Transverse colon (tissue), 4 donors: ENCODE measurements at regions not wholly inside any gene's neighbourhood (a gene's known extent, or its start where the extent isn't known, plus 50 kb on each side); places are given as distances from the start of the nearest gene placed in this dataset.
"Not testable (repeated sequence)": the region's sequence is repeated elsewhere in the genome, so short reads cannot be mapped to it uniquely, and the experiment has no call there.

Experiments used
- DNase-seq: peaks from one replicate; pipeline ENCODE4 v3.0.0-alpha.2; 2019
- H3K27ac ChIP-seq, 4 donors: fragments of 200-600 bp; sonication (generic); 2 replicates each; pipeline ENCODE4 v1.5.1; 2016 to 2018; ENCODE audit warnings: inconsistent platforms in 4 of 4
- H3K27me3 ChIP-seq: fragments of 200-600 bp; sonication (generic); 2 replicates; pipeline ENCODE4 v1.5.1; 2017; ENCODE audit warnings: inconsistent platforms
- H3K36me3 ChIP-seq, 4 donors: fragments of 200-600 bp; sonication (generic); 2 replicates each; pipeline ENCODE4 v1.5.1; 2017 to 2019; ENCODE audit warnings: inconsistent platforms in 4 of 4
- H3K4me1 ChIP-seq, 4 donors: fragments of 200-600 bp; sonication (generic); 2 replicates each; pipeline ENCODE4 v1.5.1; 2017 to 2020; ENCODE audit warnings: inconsistent platforms in 4 of 4
- H3K4me3 ChIP-seq, 4 donors: fragments of 200-600 bp; sonication (generic); 1 replicate in 1 of 4; 2 replicates in 3 of 4; pipeline versions ENCODE4 v1.5.1 to v1.6.1; 2017 to 2019; ENCODE audit warnings: inconsistent platforms in 4 of 4
- H3K9me3 ChIP-seq, 2 donors: fragments of 200-600 bp; sonication (generic); 2 replicates each; pipeline ENCODE4 v1.5.1; 2017 to 2019; ENCODE audit warnings: inconsistent platforms in 2 of 2
- CTCF ChIP-seq, 5 experiments: fragments of 200-600 bp in 3 of 5; fragments of 450-650 bp in 2 of 5; sonication (generic) in 3 of 5; IDR thresholded peaks; 1 replicate in 2 of 5; 2 replicates in 3 of 5; pipeline ENCODE4 v1.5.1; 2016 to 2017; ENCODE audit warnings: antibody characterized with exemption in 5 of 5, inconsistent platforms in 3 of 5, mild to moderate bottlenecking in 2 of 5, moderate library complexity in 1 of 5
- EP300 ChIP-seq: sonication (generic); formaldehyde crosslinking; IDR thresholded peaks from one replicate; pipeline ENCODE4 v1.6.1; 2017; ENCODE audit warnings: antibody characterized with exemption, low read depth
- POLR2A ChIP-seq: fragments of 450-650 bp; IDR thresholded peaks from one replicate; pipeline ENCODE4 v1.6.1; 2016; ENCODE audit warnings: antibody characterized with exemption, mild to moderate bottlenecking, moderate library complexity
- POLR2AphosphoS5 ChIP-seq, 3 donors: sonication (generic); formaldehyde crosslinking; IDR thresholded peaks; one replicate each; pipeline ENCODE4 v1.6.1; 2016; ENCODE audit warnings: antibody characterized with exemption in 3 of 3
- WGBS, 2 donors: methylation state at CpG; one replicate each; pipeline ENCODE4 v1.1.5; 2018; ENCODE audit warnings: low coverage in 1 of 2; 5-methylcytosine and 5-hydroxymethylcytosine counted together
- in situ Hi-C, 4 donors: fragments of 200-750 bp; cut with MboI; loops; one replicate each; pipeline versions ENCODE4 v1.15.0 to v1.15.1; 2017; ENCODE audit warnings: low sequenced_read_pairs in 3 of 4, low pct_ligation_motif_present in 1 of 4, low pct_unique_long_range_greater_than_20kb in 1 of 4
- intact Hi-C: fragments of 100-400 bp; cut with DNase I; formaldehyde crosslinking; loops from one replicate; pipeline ENCODE4 v1.15.1; 2023; ENCODE audit warnings: low total_unique reads

GRCh38 chr9:84521208-84521607 is 148.3 kb upstream of the NTRK2 start:
- DNase-seq = no peak
- 45% methylated on average over 3 of the region's 3 CpGs; no CpG with 5 or more reads in 1 of the 2 donors for WGBS, 2 donors
- intact Hi-C loops = no loop called here
- Histone ChIP-seq H3K4me3 (no peak overlapping the region), H3K4me1 (no peaks in the 10 kb centered on the region), H3K27me3 (no peaks in the 10 kb centered on the region), H3K9me3 (no peaks in the 10 kb centered on the region), H3K27ac (no peak overlapping the region), H3K36me3 (no peaks in the 10 kb centered on the region)
- in situ Hi-C loops = no loop called here
- TF ChIP-seq EP300 = no peak
- no peak for TF ChIP-seq CTCF (IDR thresholded peaks at IDR 0.05)
- TF ChIP-seq POLR2AphosphoS5 (IDR thresholded peaks at IDR 0.05) = no peak
- TF ChIP-seq POLR2A = no peak

GRCh38 chr9:84526211-84526610 is 143.3 kb upstream of the NTRK2 start:
- DNase-seq, H3K27me3 ChIP-seq, intact Hi-C loops, H3K36me3 ChIP-seq, H3K9me3 ChIP-seq, H3K27ac ChIP-seq, H3K4me3 ChIP-seq, in situ Hi-C loops, H3K4me1 ChIP-seq: not testable (repeated sequence)
- 76 to 93% methylated on average over 4 to 23 of the region's 26 CpGs for WGBS, 2 donors

GRCh38 chr9:84527060-84527720 is 142.3 kb upstream of the NTRK2 start:
- intact Hi-C loops, H3K27me3 ChIP-seq, in situ Hi-C loops, H3K36me3 ChIP-seq, DNase-seq, H3K4me1 ChIP-seq, H3K4me3 ChIP-seq, H3K9me3 ChIP-seq, H3K27ac ChIP-seq: not testable (repeated sequence)
- WGBS, 2 donors = 92% methylated on average over 38 of the region's 49 CpGs; no CpG with 5 or more reads in 1 of the 2 donors

GRCh38 chr9:84535973-84536372 is 133.6 kb upstream of the NTRK2 start:
- H3K27me3 ChIP-seq, in situ Hi-C loops, H3K4me3 ChIP-seq, H3K27ac ChIP-seq, H3K36me3 ChIP-seq, H3K4me1 ChIP-seq, H3K9me3 ChIP-seq, intact Hi-C loops, DNase-seq: not testable (repeated sequence)
- WGBS, 2 donors = 59 to 68% methylated on average over 4 to 10 of the region's 10 CpGs

DNA sequence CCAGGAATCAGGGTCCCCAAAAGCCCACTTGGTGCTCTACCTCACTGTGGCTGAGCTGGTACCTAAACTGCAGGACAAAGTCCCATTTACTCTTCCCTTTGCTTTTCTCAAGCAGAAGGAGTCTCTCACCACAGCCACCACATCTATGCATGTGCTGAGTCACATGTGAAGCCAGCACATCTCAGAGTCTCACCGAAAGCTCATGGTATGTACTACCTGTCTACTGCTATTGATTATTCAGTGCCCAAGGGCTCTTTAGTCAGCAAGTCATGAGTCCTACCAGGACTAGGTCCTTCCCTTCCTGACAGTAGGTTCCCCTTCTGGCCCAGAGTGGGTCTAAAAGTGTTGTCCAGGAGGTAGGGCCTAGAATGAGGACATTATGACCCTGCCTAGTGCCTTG is 130.7 kb upstream of the NTRK2 start:
- H3K36me3 ChIP-seq = no peaks in the 10 kb centered on the region
- TF ChIP-seq POLR2A = no peak
- TF ChIP-seq EP300 = no peak
- H3K4me1 ChIP-seq = no peaks in the 10 kb centered on the region
- H3K4me3 ChIP-seq = no peak overlapping the region
- in situ Hi-C loops = no loop called here
- no peaks in the 10 kb centered on the region for H3K27me3 ChIP-seq
- 88% methylated on average over 1 of the region's 1 CpG; no CpG with 5 or more reads in 1 of the 2 donors for WGBS, 2 donors
- intact Hi-C loops = no loop called here
- H3K27ac ChIP-seq = no peak overlapping the region
- H3K9me3 ChIP-seq = peaks cover 0 to 3% of the 10 kb centered on the region in 2 donors
- no peak for DNase-seq

- no peak overlapping the region for H3K27ac ChIP-seq
- peaks cover 0 to under 1% of the 10 kb centered on the region in 2 donors for H3K9me3 ChIP-seq
- H3K36me3 ChIP-seq = no peaks in the 10 kb centered on the region
- no peaks in the 10 kb centered on the region for H3K27me3 ChIP-seq
- H3K4me1 ChIP-seq = no peaks in the 10 kb centered on the region
- WGBS, 2 donors = 24 to 82% methylated on average over 2 to 3 of the region's 3 CpGs
- in situ Hi-C loops = no loop called here
- TF ChIP-seq EP300 = no peak
- TF ChIP-seq POLR2AphosphoS5 (IDR thresholded peaks at IDR 0.05) = no peak
- no peak for TF ChIP-seq CTCF (IDR thresholded peaks at IDR 0.05)
- TF ChIP-seq POLR2A = no peak
- no peak overlapping the region for H3K4me3 ChIP-seq
- intact Hi-C loops = no loop called here
- no peak for DNase-seq
Observed at GRCh38 chr9:84542554-84542953, 127.0 kb upstream of the NTRK2 start.
